Effector memory CD4-positive, alpha-beta T cell (primary cell): ENCODE measurements at regions not wholly inside any gene's neighbourhood (a gene's known extent, or its start where the extent isn't known, plus 50 kb on each side); places are given as distances from the start of the nearest gene placed in this dataset.

Experiments
- DNase-seq, 3 donors: peaks; one replicate each; pipeline ENCODE4 v3.0.0-alpha.2; 2020
- H3K27ac ChIP-seq: 2 replicates; pipeline ENCODE4 v1.7.0; 2013; ENCODE audit warnings: mild to moderate bottlenecking, low read length, moderate library complexity; ENCODE audit not compliant: insufficient read depth, poor library complexity, severe bottlenecking
- H3K27me3 ChIP-seq: replicated peaks from 2 replicates; pipeline ENCODE4 v1.7.0; 2013; ENCODE audit warnings: mild to moderate bottlenecking, low read length; ENCODE audit not compliant: insufficient read depth, control insufficient read depth, poor library complexity, severe bottlenecking
- H3K36me3 ChIP-seq: 2 replicates; pipeline ENCODE4 v1.7.0; 2013; ENCODE audit warnings: mild to moderate bottlenecking, low read length, moderate library complexity; ENCODE audit not compliant: control insufficient read depth, insufficient read depth
- H3K4me1 ChIP-seq: 2 replicates; pipeline ENCODE4 v1.7.0; 2013; ENCODE audit warnings: low read length, mild to moderate bottlenecking; ENCODE audit not compliant: control insufficient read depth, insufficient read depth, poor library complexity, severe bottlenecking
- H3K4me3 ChIP-seq: 2 replicates; pipeline ENCODE4 v1.7.0; 2013; ENCODE audit warnings: low read length, low read depth, mild to moderate bottlenecking; ENCODE audit not compliant: insufficient read depth, poor library complexity, severe bottlenecking
- H3K9me3 ChIP-seq: 2 replicates; pipeline ENCODE4 v1.7.0; 2013; ENCODE audit warnings: mild to moderate bottlenecking, low read length, moderate library complexity; ENCODE audit not compliant: control insufficient read depth

DNA sequence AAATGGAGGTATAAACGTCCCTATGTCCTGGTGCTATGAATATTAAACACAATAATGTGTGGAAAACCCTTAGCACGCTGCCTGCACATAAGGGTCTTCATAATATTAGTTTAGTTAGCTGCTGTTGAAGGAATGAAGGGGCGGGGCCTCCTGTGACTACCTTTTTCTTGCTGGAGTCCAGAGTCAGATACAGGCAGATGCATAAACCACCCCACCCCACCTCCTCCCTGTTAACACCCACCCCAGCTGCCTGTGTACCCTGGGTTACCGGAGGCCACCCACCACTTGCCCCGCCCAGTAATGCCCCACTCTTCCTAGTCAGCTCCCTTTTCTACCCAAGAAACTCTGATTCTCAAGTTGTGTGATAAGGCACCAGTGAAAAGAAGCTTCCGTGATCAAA is 158.4 kb downstream of the EN1 start:
- no peak for DNase-seq
- no peaks in the 10 kb centered on the region for H3K27me3 ChIP-seq
- no peaks in the 10 kb centered on the region for H3K4me1 ChIP-seq
- H3K36me3 ChIP-seq = no peaks in the 10 kb centered on the region
- H3K9me3 ChIP-seq = no peaks in the 10 kb centered on the region
- H3K4me3 ChIP-seq = no peak overlapping the region
- no peak overlapping the region for H3K27ac ChIP-seq

DNA sequence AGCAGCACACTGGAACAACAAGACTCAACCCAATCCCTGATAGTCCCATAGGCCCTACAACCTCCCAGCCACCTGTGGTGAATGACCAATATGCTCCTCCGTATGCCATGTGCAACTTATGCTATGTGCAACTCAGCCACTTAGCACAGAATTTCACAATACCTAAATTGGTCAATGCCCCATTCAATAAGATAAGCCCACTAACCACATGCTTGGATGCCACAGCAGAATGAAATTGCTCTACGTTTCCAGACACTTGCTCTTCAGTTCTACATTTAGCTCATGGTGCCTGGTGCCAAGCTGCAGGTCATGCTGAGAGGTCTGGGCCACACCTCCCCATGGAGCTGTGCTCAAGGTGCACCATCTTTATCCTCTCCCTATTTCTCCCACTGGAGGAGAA is 159.8 kb downstream of the EN1 start:
- no peaks in the 10 kb centered on the region for H3K9me3 ChIP-seq
- no peak overlapping the region for H3K27ac ChIP-seq
- H3K4me3 ChIP-seq = no peak overlapping the region
- no peaks in the 10 kb centered on the region for H3K27me3 ChIP-seq
- H3K36me3 ChIP-seq = no peaks in the 10 kb centered on the region
- H3K4me1 ChIP-seq = no peaks in the 10 kb centered on the region
- DNase-seq = no peak

DNA sequence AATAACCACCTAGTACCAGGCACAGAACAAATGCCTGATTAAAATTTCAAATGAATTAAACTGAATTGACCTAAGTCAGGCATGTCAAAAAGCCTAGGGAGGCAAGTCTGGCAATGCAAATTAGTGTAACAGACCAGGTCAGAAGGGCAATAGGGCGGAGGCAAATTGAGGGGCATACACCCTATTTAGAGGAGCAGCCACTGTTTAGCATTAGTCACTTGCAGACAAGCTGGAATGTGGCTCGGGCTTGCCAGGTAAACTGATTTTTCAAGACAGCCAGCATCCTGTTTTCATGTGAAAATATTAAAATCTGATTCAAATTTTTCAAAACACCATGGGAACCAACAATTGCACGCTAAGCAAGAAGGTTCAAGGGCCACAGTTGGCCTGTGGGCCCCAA is 160.3 kb downstream of the EN1 start:
- H3K36me3 ChIP-seq = no peaks in the 10 kb centered on the region
- no peaks in the 10 kb centered on the region for H3K9me3 ChIP-seq
- no peaks in the 10 kb centered on the region for H3K4me1 ChIP-seq
- no peak for DNase-seq
- no peak overlapping the region for H3K4me3 ChIP-seq
- H3K27me3 ChIP-seq = no peaks in the 10 kb centered on the region
- no peak overlapping the region for H3K27ac ChIP-seq

DNA sequence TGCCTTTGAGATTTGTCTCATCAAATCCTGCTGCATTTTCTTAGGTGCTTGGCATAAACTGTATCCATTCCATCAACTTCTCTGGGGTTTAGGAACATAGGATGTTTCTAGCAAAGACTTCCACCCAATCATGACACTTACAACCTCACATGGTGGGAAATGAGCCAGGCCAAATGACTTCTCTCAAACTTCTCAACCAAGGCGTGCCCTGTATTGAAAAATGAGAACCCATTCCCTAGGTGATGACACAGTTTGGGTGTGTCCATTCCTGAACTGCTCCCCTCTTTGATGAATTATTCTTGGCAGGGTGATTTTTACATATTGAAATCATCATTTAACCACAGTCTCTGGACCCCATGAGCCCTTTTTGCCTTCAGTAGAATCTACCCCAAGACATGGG is 161.1 kb downstream of the EN1 start:
- Histone ChIP-seq H3K36me3 (no peaks in the 10 kb centered on the region), H3K9me3 (no peaks in the 10 kb centered on the region)

DNA sequence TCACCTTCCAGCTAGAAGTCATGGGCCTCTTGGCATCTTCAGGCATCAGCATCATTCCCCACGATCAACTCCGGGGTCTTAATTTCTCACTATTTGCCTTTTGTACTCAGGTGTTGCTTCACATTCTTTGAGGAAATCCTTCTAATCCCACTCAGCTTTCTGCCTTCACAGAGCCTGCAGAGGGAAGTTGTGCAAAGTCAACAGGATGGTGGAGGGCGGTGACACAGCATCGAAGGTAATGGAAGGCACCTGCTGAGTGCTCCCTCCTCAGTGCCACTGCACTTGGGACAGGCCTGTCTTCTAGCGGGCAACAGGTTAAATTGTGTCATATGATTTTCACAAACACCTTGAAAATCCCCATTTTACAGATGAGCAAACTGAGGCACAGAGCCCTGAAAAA is 164.0 kb downstream of the EN1 start:
- no peak for DNase-seq
- Histone ChIP-seq H3K36me3 (no peaks in the 10 kb centered on the region), H3K27me3 (no peaks in the 10 kb centered on the region), H3K27ac (no peak overlapping the region), H3K4me1 (no peaks in the 10 kb centered on the region), H3K9me3 (no peaks in the 10 kb centered on the region), H3K4me3 (no peak overlapping the region)

More for the DNA sequence above, 161.1 kb downstream of the EN1 start:
- Histone ChIP-seq H3K27me3 (no peaks in the 10 kb centered on the region), H3K4me3 (no peak overlapping the region), H3K27ac (no peak overlapping the region), H3K4me1 (no peaks in the 10 kb centered on the region)
- no peak for DNase-seq

DNA sequence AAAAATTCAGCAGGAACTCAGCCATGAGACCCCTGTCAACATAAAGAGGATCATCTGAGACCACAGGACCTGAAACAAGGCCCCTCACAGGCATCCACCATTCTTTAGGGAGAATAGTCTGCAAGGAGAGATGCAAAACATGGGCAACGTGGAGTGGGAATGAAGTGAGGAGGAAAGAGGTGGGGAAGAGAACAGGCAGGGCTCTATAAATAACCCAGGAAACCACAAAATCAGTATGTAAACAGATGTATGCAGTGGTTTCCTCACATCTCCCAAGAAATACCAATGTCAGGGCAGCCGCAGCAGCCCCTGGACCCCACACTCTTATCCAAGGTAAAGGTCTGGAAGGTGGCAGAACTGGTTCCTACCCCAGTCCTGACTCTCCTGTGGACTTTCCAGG is 168.5 kb downstream of the EN1 start:
- Histone ChIP-seq H3K4me1 (no peaks in the 10 kb centered on the region), H3K9me3 (no peaks in the 10 kb centered on the region), H3K27ac (no peak overlapping the region), H3K4me3 (no peak overlapping the region), H3K27me3 (no peaks in the 10 kb centered on the region), H3K36me3 (no peaks in the 10 kb centered on the region)
- DNase-seq = no peak

DNA sequence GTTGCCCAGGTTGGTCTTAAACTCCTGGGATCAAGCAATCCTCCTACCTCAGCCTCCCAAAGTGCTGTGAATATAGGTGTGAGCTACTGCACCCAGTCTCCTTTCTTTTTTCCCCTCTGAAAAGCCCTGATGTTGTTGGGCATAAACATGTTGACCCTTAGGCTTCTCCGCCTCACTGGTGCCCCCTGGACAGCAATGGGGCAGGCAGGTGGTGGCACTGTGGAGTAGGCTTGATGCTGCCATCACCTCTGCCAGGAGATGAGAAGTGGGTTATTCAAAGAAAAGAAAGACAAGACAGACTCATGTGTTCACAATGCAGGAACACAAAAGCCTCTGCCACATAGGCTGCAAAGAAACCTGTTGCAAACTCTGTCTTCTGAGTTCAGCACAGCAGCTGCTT is 169.9 kb downstream of the EN1 start:
- H3K36me3 ChIP-seq = no peaks in the 10 kb centered on the region
- DNase-seq = no peak
- H3K4me1 ChIP-seq = no peaks in the 10 kb centered on the region

DNA sequence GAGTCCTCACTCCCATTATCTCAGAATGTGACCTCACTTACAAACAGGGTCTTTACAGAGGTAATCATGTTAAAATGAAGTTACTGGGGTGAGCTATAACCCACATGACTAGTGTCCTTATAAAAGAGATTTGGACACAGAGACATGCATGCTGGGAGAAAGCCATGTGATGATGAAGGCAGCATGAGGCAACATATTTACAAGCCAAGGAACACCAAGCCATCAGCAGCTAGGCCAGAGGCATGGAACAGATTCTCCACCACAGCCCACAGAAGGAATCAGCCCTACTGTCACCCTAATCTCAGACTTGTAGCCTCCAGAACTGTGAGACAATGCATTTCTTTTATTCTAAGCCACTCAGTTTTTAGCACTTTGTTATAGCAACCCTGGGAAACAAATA is 171.9 kb downstream of the EN1 start:
- no peaks in the 10 kb centered on the region for H3K9me3 ChIP-seq
- H3K27ac ChIP-seq = no peak overlapping the region
- no peaks in the 10 kb centered on the region for H3K27me3 ChIP-seq
- no peaks in the 10 kb centered on the region for H3K4me1 ChIP-seq
- H3K36me3 ChIP-seq = no peaks in the 10 kb centered on the region
- DNase-seq = no peak
- H3K4me3 ChIP-seq = no peak overlapping the region

More for the DNA sequence above, 169.9 kb downstream of the EN1 start:
- H3K27ac ChIP-seq = no peak overlapping the region
- H3K9me3 ChIP-seq = no peaks in the 10 kb centered on the region
- no peak overlapping the region for H3K4me3 ChIP-seq
- H3K27me3 ChIP-seq = no peaks in the 10 kb centered on the region

DNA sequence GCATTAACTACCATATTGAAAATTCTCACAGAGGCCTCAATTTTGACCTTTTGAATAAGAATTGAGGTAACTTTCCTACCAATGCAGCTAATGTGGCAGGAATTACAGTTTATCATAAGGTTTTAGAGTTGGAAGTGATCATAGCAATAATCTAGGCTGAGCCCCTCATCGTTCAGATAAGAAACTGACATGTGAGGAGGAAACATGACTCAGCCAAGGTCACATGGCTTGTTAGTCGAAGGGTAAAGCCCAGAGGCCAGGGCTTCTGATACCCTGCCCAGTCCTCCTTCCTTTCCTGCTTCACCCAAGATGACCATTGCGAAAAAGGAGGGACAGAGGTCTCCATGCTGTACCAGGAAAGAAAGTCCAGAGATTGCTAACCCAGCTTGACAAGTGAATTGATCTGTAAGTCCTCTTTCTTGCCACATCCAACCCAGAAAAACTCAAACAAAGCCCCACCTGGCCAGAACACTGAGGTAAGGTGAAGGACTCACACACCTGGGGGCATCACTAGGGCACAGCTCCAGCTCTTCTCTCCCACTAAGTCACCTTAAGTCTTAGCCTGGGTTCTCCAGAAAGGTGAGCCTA is 174.8 kb downstream of the EN1 start:
- Histone ChIP-seq H3K36me3 (no peaks in the 10 kb centered on the region), H3K27ac (no peak overlapping the region), H3K9me3 (no peaks in the 10 kb centered on the region)

DNA sequence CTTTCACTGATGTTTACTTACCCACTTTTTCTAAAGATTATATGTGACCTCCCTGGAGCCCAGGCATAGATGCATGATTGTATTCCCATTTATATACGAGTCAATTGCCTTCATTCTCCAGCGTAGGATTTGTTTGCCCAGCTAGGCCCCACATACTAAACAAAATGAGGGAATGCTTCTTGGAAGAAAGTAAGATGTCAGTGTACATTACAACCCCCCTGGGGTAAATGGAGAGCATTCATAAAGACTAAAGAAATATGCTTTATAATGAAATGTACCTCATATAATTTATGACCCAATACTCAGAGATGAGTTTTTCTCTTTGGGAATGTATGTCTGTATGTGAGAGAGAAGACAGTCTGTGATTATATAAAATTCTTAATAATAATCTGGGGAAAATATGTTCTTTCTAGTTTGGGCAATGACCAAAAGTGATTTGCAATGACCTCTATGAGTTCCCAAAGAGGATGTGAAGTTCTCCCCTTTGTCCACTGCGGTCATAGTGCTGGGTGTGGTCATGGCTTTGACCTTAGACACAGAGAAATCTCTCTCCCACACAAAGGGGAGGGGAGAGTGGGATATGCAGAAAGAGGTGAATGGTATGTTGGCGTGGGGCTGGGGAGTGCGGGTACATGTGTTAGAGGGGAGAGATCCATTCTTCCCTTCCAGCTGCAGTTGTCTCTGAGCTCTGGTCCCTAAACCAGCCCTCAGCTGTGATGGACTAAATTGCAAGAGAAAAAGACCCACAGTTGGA is 175.6 kb downstream of the EN1 start:
- no peak overlapping the region for H3K4me3 ChIP-seq
- no peaks in the 10 kb centered on the region for H3K9me3 ChIP-seq
- H3K36me3 ChIP-seq = no peaks in the 10 kb centered on the region
- H3K27me3 ChIP-seq = no peaks in the 10 kb centered on the region
- no peak for DNase-seq
- no peak overlapping the region for H3K27ac ChIP-seq
- H3K4me1 ChIP-seq = no peaks in the 10 kb centered on the region

More for the DNA sequence above, 174.8 kb downstream of the EN1 start:
- no peak for DNase-seq
- Histone ChIP-seq H3K27me3 (no peaks in the 10 kb centered on the region), H3K4me1 (no peaks in the 10 kb centered on the region), H3K4me3 (no peak overlapping the region)
